Esophagus (tissue), 2 donors: ENCODE measurements at regions not wholly inside any gene's neighbourhood (a gene's known extent, or its start where the extent isn't known, plus 50 kb on each side); places are given as distances from the start of the nearest gene placed in this dataset.

ENCODE experiments used
- H3K27ac ChIP-seq, 2 donors: one replicate each; pipeline ENCODE4 v1.5.1; 2013; ENCODE audit warnings: low read depth in 2 of 2, mild to moderate bottlenecking in 2 of 2, inconsistent platforms in 1 of 2, low read length in 1 of 2, moderate library complexity in 1 of 2
- H3K27me3 ChIP-seq, 2 donors: one replicate each; pipeline ENCODE4 v1.6.1; 2013; ENCODE audit warnings: low read length in 2 of 2, control low read depth in 1 of 2, mild to moderate bottlenecking in 1 of 2; ENCODE audit not compliant: insufficient read depth in 2 of 2, control insufficient read depth in 1 of 2
- H3K36me3 ChIP-seq, 2 donors: one replicate each; pipeline ENCODE4 v1.6.1; 2013; ENCODE audit warnings: low read length in 1 of 2; ENCODE audit not compliant: control insufficient read depth in 2 of 2, insufficient read depth in 2 of 2
- H3K4me1 ChIP-seq, 2 donors: one replicate each; pipeline ENCODE4 v1.6.1; 2013; ENCODE audit warnings: low read length in 1 of 2; ENCODE audit not compliant: control insufficient read depth in 2 of 2, insufficient read depth in 2 of 2
- H3K4me3 ChIP-seq, 2 donors: one replicate each; pipeline ENCODE4 v1.5.1; 2013; ENCODE audit warnings: low read length in 2 of 2, mild to moderate bottlenecking in 2 of 2, low read depth in 1 of 2, moderate library complexity in 1 of 2
- H3K9me3 ChIP-seq, 2 donors: one replicate each; pipeline ENCODE4 v1.6.1; 2013; ENCODE audit warnings: mild to moderate bottlenecking in 2 of 2, low read depth in 1 of 2, low read length in 1 of 2, moderate library complexity in 1 of 2; ENCODE audit not compliant: control insufficient read depth in 2 of 2, insufficient read depth in 1 of 2
- WGBS, 2 donors: extraction: QIAGEN DNeasy Blood & Tissue Kit; methylation state at CpG; one replicate each; pipeline ENCODE4 v1.1.7; 2013; 5-methylcytosine and 5-hydroxymethylcytosine counted together
- donor health status: healthy with polysubstance abuse.
- donor health status: Bipolar disorder and iron deficiency.

DNA sequence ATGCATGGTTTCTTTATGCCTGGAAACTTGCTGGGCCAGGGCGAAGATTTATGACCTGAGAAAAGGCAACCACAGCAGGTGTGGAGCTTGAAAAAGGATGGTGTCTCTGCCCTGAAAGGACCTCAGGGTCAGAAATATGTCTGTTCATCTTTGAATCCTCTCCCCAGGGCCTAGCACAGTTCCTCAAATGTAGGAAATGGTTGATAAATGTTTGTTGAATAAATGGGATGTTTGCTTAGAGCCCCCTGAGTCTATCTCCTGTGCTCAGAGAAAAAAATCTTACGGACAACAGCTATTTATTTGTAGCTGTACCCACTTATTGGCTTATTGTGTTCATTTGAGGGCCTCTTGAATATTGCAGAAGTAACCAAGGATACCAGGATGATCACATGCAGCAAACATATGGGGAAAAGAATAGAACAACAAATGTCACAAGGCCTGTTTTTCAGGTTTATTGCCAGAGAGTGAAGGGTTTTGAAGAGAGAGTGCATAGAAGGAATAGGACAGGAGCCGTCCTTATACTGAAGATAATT, 114.5 kb downstream of the KLF5 start:
- H3K9me3 ChIP-seq, result no peaks in the 10 kb centered on the region
- peak overlapping the region; percentile 65 to 82 for H3K27ac ChIP-seq
- peaks cover 0 to 5% of the 10 kb centered on the region in 2 donors for H3K4me1 ChIP-seq
- H3K27me3 ChIP-seq, result no peaks in the 10 kb centered on the region
- no peak overlapping the region for H3K4me3 ChIP-seq
- H3K36me3 ChIP-seq, result no peaks in the 10 kb centered on the region
- WGBS, 2 donors, result 78 to 86% methylated on average over 3 of the region's 3 CpGs

DNA sequence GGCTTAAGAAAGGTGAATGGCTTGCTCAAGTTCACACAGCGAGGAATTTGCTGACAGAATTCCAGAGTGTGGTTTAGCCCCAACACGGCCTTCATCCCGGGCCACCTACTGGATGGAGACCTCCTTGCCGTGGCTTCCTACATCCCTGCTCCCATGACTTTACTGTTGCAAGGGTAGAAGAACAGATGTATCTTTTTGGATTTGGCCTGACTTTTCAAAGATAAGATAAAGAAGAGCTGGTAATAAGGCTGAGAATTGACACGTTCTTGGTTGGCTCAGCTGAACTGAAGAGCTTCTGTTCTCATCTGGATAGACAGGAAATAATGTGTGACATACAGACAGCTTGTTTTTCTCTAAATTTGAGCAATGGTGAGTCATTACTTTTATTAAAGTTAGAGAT, 113.1 kb downstream of the KLF5 start:
- H3K4me3 ChIP-seq, result no peak overlapping the region
- no peaks in the 10 kb centered on the region for H3K27me3 ChIP-seq
- 50 to 67% methylated on average over 5 of the region's 5 CpGs for WGBS, 2 donors
- H3K27ac ChIP-seq, result peak overlapping the region; percentile 83 to 95
- no peaks in the 10 kb centered on the region for H3K9me3 ChIP-seq
- H3K36me3 ChIP-seq, result no peaks in the 10 kb centered on the region
- peaks cover 0 to 5% of the 10 kb centered on the region in 2 donors for H3K4me1 ChIP-seq

DNA sequence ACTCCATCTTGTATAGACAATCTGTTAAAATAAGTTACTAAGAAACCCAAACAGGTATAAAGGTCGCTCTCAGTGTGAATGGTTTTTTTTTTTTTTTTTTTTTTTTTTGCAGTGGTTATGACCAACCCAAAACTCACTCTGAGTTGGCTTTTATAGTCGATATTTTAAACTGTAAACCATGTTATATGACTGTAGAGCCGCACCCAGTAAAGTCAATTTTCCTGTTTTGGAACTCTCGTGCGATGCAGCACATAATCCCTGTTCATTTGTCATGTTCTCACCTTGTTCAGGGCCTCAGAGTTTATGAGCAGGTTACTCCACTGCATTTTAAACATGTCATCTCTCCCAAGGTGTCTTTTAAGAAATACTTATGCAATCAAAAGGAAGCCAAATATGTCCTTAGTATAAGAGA, 112.5 kb downstream of the KLF5 start:
- peaks cover 0 to 7% of the 10 kb centered on the region in 2 donors for H3K4me1 ChIP-seq
- peak overlapping the region; percentile 13 to 90 for H3K27ac ChIP-seq
- 43 to 59% methylated on average over 5 of the region's 5 CpGs for WGBS, 2 donors

DNA sequence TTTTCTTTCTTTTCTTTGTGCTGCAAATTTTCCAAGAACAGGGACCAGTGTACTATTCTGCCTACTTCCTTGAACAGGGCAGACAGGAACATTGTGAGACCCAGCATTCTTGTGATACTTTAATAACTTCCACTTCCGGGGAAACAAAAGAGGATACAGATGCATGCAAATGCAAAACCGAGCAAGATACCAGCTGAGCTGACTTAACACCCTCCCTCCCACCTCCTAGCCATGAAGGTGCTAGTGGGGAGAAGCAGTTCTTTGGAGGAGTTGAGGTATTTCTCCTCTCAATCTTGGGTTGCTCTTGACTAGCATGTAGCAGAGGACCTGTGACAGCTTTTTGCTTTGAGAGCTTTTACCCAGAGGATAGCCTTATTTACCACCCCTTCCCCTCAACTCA, 111.2 kb downstream of the KLF5 start:
- no peaks in the 10 kb centered on the region for H3K27me3 ChIP-seq
- peaks cover 0 to 10% of the 10 kb centered on the region in 2 donors for H3K4me1 ChIP-seq
- peak overlapping the region; percentile 84 to 88 for H3K27ac ChIP-seq
- no peak overlapping the region for H3K4me3 ChIP-seq
- no peaks in the 10 kb centered on the region for H3K36me3 ChIP-seq
- no peaks in the 10 kb centered on the region for H3K9me3 ChIP-seq
- WGBS, 2 donors, result 11 to 12% methylated on average over 2 of the region's 2 CpGs

More for the DNA sequence above, 112.5 kb downstream of the KLF5 start:
- Histone ChIP-seq H3K4me3 (no peak overlapping the region), H3K36me3 (no peaks in the 10 kb centered on the region), H3K9me3 (no peaks in the 10 kb centered on the region), H3K27me3 (no peaks in the 10 kb centered on the region)

DNA sequence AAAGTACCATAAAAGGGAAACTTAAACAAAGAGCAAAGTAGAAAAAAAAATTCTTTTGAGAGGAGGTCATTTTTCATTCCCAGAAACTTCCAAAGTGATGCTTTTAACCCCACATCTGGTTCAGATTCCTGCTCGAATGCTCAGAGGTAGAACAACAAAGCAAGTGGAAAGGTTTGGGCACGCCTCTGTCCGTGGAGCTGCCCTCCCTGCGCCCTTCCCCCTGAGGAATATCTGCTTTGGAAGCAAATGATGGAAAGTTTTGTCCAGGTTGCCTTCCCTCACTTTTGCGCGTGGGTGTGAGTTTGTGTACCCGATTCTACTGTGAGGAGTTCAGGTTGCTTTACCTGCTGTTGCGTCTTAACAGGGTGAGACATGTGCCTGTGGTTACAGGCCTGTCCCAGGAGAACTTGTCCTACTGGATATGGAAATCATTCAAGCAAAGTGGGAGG, 110.2 kb downstream of the KLF5 start:
- H3K4me1 ChIP-seq, result peaks cover 0 to 10% of the 10 kb centered on the region in 2 donors
- no peaks in the 10 kb centered on the region for H3K36me3 ChIP-seq
- no peak overlapping the region for H3K4me3 ChIP-seq
- H3K27ac ChIP-seq, result peak overlapping the region; percentile 84 to 98
- 47 to 74% methylated on average over 8 of the region's 8 CpGs for WGBS, 2 donors
- no peaks in the 10 kb centered on the region for H3K9me3 ChIP-seq
- H3K27me3 ChIP-seq, result no peaks in the 10 kb centered on the region

DNA sequence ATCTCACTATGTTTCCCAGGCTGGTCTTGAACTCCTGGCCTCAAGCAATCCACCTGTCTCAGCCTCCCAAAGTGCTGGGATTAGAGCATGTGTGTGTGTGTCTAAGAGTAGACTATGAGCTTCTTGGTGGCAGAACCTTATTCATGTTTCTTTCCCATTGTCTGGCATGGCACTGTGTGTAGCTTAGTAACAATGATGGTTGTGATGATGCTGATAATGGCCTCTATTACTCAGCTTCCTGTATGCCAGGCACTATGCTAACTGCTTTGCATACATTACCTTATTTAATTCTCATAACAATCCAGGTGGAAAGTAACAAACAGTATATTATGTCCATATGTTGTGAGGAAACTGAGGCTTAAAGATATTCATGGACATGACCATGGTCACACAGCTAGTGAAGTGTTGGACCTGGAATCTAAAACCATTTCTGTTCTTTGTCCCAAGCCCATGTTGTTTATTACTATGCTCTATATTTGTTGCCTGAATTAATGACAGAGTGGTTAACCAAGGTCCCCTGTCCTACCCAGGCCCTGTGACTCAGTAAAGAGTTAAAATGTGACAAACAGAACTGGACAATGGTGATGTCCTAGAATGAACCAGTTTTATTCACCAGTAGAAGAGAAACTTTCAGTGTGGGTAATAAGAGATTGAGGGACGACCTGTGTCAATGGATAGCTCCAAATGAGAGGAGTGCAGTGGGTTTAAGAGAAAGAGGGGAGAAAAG, 109.6 kb downstream of the KLF5 start:
- peaks cover 0 to 7% of the 10 kb centered on the region in 2 donors for H3K4me1 ChIP-seq
- H3K27me3 ChIP-seq, result no peaks in the 10 kb centered on the region
- H3K36me3 ChIP-seq, result no peaks in the 10 kb centered on the region
- H3K4me3 ChIP-seq, result no peak overlapping the region
- WGBS, 2 donors, result 51 to 58% methylated on average over 1 of the region's 1 CpG
- H3K27ac ChIP-seq, result peak overlapping the region; percentile 84 to 98
- no peaks in the 10 kb centered on the region for H3K9me3 ChIP-seq

DNA sequence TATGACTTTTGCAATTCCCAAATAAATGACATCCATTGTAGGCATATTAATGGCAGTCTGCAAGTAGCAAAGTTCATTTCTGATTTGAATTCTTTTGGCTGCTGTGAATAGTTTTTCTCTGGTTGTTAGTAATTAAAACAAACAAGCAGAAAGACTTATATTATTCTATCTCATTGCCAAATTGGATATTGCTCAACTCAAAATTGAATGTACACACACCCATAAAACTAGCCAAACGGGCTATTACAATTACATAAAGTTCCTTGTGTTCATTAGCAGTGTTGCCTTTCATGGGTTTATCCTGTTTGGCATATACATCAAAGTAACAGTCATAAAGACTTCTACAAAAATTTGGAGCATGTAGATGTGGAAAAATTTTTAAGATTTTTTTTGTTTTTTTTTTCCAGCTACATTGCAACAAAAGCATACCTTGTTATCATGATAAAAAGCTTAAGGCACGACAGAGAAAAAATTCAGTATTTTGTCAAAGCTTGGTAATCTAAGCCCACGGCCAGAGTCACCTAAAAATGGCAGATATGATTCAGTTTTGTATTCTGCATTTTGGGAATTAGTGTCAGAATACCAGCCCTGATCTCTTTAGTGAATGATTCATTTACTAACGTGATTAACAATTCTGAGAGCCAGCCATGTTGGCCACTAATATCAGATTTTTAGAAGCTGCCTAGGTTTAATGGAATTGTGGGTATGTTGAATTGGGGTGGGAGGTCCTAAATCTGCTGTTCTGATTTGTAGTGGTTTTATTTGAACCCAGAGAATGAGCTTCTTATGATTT, 108.4 kb downstream of the KLF5 start:
- no peaks in the 10 kb centered on the region for H3K9me3 ChIP-seq
- peaks cover 0 to 7% of the 10 kb centered on the region in 2 donors for H3K4me1 ChIP-seq
- peak overlapping the region; percentile 22 to 79 for H3K27ac ChIP-seq
- H3K4me3 ChIP-seq, result no peak overlapping the region
- H3K27me3 ChIP-seq, result no peaks in the 10 kb centered on the region
- WGBS, 2 donors, result 40 to 44% methylated on average over 4 of the region's 4 CpGs
- H3K36me3 ChIP-seq, result no peaks in the 10 kb centered on the region

DNA sequence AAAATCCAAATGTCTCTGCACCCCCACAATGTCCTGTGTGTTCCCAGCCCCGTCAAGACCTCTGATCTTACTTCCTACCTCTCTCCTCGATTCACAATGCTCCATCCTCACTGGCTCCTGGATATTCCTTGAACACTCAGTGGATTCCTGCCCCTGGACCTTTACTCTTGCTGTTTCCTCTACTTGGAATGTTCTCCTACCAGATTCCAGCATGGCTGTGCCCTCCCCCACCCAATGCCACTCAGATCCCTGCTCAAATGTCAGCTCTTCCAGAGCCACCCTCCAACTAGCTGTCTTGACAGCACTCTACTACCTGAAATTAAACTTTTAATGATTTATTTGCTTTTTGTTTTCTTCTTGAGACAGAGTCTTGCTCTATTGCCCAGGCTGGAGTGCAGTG, 107.4 kb downstream of the KLF5 start:
- Histone ChIP-seq H3K4me3 (no peak overlapping the region), H3K27ac (peak overlapping the region; percentile 79 to 89), H3K27me3 (no peaks in the 10 kb centered on the region), H3K9me3 (no peaks in the 10 kb centered on the region), H3K36me3 (no peaks in the 10 kb centered on the region), H3K4me1 (peaks cover 0 to 7% of the 10 kb centered on the region in 2 donors)
- 89 to 98% methylated on average over 2 of the region's 2 CpGs for WGBS, 2 donors

DNA sequence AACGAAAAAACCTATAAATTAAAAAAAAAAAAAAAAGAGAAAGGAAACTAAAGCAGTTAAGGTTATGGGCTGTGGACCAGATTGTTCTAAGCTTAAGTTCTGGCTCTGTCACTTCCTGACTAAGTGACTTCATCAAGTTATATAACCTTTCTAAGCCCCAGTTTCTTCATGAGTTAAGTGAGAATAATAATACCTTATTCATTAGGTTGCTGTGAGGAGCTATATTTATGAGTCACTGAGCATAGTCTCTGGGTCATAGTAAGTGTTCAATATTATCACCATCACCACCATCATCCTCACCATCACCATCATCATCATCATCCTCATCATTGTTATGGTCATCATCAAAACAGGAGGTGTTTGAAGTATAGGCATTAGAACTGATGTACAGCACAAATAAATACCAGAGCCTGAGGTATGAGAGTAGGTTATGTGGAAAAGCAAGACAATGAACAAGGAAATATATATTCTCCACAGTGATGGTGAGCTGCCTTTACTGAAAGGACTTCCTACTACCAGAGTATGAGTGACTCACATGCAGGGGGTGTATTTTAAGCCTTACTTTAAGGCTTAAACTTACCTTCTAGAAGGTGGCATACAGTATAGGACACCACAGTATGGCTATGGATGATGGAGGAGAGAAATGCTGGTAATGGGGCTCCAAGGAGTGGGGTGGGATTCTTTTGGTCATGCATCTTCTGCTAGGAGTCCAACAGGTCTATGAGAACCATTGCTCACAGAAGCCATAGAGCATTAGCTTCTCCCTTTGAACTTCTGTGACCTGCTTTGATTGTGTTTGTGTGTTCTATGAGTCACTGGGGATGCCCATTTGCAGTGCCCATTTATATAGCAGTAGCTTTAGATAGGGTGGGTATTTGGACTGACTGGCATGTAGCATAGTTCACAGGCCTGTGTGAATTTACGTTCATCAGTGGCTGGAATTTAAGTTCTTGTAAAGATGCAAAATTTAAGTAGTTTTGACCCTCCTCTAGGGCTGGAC, 104.4 kb downstream of the KLF5 start:
- H3K27ac ChIP-seq, result peak overlapping the region; percentile 75 to 88
- no peaks in the 10 kb centered on the region for H3K9me3 ChIP-seq
- no peaks in the 10 kb centered on the region for H3K36me3 ChIP-seq
- H3K4me1 ChIP-seq, result peaks cover 0 to 5% of the 10 kb centered on the region in 2 donors
- 56 to 70% methylated on average over 2 of the region's 2 CpGs for WGBS, 2 donors
- H3K4me3 ChIP-seq, result no peak overlapping the region
- no peaks in the 10 kb centered on the region for H3K27me3 ChIP-seq
